ENCODE measurements at regions not wholly inside any gene's neighbourhood (a gene's known extent, or its start where the extent isn't known, plus 50 kb on each side); places are given as distances from the start of the nearest gene placed in this dataset.

DNA sequence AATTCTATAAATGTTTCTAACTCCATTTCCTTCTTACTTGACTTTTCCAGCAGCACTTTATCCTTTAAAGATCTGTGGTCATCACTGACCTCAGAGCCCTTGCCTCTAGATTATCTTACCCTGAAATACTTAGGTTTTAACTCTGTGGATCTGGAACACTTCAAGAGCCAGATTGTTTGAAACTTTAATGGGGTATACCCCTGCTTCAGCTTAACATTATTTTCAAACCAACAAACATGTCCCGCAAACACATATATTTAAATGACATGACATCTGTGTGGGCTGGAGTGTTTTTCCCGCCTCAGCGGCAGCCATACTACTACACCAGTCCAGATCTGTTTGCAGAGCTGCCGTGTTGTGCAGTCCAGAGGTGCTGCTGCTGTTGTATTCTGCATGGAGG lies 252.0 kb upstream of the TPM1 start:
- no peak for DNase-seq

DNA sequence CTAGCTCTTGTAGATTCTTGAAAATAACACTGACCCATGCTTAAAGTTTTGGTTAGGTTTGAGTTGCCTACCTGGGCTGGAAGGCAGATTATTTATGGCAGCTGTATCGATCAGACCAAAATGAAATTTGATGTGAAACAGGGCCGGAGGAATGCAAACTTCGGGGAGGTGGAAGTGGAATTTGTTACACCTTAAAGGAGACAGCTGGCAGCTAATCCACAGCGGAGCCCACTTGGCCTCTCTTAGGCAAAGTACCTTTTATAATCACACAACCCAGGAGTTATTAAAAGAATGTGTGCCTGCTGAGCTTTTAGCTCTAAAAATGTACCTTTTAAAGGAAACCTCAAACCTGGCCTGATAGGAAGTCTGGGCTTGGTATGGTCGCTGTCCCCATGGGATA lies 250.9 kb upstream of the TPM1 start:
- no peak for DNase-seq

DNA sequence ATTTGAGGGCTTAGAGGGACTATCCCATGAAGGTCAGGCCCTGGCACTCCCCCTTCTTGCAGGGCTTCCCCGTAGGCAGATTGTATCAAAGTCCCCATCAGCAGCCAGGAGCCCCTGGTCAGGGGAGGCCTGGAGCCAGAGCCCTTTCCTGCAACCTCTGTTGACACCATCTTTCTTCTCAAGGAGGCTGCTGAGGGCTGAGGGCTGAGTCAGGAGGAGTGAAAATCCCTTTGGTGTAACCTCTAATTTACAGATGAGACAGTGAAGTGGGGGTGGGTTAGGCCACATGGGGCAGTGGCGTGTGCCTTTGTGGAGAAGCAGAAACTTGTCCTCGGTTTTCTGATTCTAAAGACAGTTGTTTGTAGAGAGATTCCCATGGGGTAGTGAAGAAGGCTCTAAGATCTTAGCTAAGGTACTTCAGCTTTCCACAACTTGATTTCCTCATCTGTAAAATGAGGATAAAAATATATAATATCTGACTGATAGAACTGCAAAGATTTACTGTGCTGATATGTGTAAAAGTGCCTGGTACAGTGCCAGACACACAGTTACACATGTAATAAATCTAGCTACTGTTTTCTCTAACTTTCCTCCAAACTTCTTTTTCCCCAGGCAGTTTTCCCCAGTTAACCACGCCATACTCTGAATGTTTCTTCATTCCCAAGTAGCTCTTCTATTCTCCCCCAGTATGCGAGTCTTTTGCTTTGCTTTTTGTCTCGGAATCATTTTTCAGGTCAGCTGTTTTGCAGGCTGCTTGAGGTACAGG lies 249.4 kb upstream of the TPM1 start:
- no peak for DNase-seq

GRCh38 chr15:62793752-62794144 lies 248.8 kb upstream of the TPM1 start:
- no peak for DNase-seq

- no peak for DNase-seq
These were observed 247.4 kb upstream of the TPM1 start for GRCh38 chr15:62795171-62795570.

DNA sequence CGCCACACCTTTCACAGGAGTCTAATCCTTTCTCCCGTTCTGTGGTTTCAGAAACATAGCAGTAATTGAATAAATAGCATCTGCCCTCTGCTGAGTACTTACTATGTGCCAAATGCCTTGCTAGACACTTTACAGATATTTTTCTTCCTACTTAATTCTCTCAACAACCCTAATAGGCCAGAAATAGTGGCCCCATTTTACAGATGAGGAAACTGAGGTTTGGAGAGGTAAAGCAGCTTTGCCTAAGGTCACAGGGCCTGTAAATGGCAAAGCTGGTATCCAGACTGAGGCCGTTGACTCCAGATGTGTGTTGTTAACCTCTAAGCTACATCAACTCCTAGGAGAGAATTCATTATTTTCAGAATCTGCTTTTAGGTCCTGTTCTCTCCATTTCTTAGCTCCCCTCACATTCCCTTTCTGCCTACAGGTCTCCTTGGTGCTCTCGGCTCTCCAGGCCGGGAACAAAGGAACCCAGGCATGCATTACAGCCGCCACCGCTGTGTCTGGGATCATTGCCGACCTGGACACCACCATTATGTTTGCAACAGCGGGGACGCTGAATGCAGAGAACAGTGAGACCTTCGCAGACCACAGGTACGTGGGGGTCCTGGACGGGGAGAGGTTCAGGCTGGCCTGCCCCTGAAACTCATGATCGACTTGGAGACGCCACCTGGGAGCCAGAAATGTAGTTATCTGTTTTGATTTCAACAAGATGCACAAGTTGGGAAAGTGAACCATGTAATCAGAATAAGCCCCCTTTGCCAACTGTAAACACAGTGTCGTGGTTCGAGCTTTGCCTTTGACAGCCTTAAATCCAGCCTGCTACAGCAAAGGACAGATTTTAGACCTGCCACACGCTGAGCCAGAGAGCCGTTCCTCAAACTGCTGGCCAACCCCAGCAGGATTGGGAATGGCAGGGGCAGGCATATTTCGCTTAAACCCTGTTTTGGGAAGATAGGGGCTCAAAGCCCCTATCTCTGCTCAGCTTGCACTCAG lies 246.5 kb upstream of the TPM1 start:
- no peak for DNase-seq

- DNase-seq = no peak
These were observed 245.4 kb upstream of the TPM1 start for GRCh38 chr15:62797171-62797570.

DNA sequence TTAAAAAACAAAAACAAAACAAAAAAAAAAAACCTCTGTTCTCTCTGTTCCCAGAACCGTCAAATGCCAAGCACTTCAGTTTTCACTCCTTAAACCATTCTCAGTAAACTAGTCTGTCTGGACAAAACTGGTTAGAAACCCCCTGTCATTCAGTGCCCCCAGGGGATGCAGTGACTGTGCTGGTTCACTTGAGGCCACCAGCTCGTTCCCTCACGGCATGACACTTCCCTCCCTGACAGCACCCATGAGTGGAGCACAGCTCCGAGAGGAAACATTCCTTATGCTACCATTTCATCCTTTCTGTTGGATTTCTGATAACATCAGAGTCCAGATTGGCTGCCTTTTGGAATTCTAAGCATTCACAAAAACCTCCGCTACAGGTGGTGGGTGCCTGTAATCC lies 244.0 kb upstream of the TPM1 start:
- DNase-seq = no peak

- DNase-seq = no peak
These were observed 243.5 kb upstream of the TPM1 start for GRCh38 chr15:62799037-62799436.

DNA sequence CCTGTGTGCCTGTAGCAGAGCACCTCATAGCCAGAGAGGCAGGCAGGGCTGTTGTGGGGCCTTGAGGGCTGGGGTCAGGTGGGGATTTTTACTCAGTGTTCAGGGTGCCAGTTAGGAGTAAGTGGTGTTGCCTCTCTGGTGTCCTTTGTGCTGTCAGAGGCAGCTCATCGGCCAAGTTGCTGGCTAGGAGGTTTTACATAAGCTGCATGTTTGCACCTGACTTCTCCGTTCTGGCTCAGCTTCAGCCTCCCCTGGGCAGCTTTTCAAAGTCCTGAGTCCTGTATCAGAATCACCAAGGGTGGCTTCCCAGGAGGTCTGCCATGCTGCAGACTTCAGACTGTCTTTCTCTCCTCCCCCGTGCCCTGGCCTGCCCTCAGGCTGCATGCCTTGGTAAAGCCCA lies 242.6 kb upstream of the TPM1 start:
- no peak for DNase-seq

GRCh38 chr15:62802612-62803011 lies 239.9 kb upstream of the TPM1 start:
- DNase-seq = no peak

DNA sequence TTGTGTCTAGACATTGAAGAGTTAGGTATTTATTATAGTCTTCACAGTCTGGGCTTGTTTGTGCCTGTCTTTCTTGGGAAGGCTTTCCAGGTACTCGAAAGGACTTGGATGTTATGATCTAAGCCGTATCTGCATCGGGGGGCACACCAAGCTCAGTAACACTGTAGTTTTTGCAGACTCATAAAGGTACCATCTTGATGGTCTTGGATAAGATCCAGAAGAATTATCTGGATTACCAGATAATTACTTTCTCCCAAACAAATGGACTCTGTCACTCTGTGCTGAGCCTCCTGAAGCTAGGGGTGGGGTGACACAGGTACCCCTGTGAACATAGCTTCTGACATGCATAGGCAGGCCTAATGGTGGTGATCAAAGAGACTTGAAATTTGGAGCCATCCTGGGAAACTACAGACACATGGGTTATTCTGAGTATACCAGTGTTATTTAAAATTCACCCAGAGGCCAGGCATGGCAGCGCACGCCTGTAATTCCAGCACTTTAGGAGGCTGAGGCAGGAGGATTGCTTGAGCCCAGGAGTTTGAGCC lies 238.6 kb upstream of the TPM1 start:
- no peak for DNase-seq

- DNase-seq = no peak
These were observed 237.0 kb upstream of the TPM1 start for GRCh38 chr15:62805502-62805901.

GRCh38 chr15:62807539-62808130 lies 234.9 kb upstream of the TPM1 start:
- DNase-seq = no peak

DNA sequence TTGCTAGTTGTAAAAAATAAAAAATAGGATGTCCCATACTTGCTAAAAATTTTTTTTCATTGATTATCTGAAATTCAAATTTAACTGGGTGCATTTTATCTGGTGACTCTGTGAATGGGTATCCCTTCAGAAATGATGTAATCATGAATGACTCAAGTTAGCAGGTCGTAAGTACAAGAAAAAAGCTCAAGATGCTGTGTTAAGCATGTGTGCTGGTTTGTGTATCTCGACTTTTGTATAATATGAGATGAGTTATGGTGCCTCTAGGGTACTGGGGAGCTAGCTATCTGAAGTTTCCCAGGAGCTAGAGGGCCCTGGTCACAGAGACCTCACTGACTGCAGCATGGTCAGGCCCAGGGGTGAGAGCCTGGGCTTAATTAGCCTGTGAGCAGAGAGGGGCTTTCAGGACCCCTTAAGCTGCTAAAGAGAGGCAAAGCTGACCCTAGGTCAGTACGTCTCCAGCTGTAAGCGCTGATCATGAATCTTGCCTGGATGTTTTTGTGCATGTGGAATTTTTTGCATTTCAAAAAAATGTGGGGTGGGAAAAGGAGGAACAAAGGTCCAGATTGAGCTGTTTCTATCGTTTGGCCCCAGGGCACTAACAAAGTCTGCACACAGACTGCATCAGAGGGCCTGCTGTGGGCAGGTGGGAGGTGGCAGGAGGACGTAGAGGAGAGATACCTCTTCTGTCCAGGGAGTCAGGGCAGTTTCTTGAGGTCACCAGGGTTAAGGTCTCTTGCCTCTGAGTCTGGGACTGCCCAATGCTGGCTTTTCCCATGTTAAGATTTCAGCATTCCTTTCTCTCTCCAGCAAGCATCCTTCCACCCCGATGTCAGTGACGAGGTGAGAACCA lies 233.2 kb upstream of the TPM1 start:
- DNase-seq = no peak

DNA sequence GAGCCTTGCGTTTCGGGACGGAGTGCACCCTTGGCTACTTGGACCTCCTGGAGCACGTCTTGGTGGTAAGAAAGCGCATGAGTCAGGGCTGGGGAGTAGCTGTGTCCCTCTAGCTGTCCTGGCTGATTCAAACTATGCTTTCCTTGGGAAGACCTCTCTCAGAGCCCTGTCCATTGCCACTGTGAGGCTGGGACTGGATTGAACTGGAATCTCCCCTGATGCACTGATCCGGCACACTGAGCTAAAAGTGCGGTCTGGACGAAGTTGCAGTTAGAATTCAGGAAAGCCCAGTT lies 232.6 kb upstream of the TPM1 start:
- DNase-seq = no peak

DNA sequence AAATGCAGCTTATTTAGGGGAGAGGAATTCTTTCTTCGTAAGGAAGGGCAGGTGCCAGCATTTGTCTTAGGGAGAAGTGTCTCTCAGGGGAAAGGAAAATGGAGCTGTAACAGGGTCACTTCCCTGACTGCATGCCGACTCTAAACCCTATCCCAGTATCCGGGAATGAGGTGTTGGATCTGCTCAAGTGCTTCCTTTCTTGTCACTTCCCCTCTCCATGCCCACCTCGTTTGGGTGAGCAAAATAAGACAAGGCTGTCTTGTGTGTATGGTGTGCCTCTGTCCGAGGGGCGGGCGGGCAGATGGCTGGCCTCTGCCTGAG lies 230.1 kb upstream of the TPM1 start:
- no peak for DNase-seq

DNA sequence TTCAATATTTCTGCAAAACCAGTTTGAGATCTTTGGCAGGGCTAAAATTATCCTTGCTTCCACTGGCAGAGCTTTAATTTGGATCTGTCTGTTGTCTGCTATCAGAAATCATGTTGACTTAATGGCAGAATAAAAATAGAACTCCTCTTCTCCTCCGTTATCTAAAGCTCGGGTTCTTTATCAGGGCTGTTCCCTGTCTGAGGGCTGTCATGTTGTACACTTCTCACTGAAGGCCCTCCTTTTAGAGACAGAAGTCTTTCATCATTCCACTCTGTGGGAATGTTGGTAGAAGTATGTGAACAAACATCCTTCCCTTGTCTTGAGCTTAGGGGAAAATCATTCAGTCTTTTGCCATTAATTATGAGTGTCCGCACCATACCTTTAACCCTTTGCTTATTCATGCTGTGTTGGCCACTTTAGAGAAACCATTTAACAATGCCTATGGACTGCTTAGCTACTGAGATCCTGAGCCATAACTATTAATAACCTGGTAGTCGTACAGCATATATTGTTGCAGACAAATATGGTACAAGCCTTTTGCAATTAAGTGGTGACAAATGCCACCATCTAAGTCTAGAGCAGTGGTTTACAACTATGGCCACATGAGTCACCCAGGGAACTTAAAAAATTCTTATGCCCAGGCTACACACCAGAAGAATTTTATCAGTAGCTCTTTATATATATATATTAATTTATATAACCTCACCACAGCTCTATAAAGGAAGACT lies 226.0 kb upstream of the TPM1 start:
- DNase-seq = no peak

DNA sequence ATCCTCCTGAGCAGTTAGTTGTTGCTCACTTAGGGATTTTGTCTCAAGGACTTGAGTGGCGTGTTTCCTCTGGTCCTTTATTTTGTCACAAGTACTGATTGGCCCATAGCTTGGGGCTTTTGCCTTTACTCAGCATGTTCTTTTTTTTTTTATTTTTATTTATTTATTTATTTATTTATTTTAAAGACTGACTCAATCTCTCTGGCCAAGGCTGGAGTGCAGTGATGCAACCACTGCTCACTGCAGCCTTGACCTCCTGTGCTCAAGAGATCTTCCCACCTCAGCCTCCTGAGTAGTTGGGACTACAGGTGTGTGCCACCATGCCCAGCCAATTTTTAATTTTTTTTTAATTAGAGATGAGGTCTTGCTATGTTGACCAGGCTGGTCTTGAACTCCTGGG lies 223.9 kb upstream of the TPM1 start:
- no peak for DNase-seq

DNA sequence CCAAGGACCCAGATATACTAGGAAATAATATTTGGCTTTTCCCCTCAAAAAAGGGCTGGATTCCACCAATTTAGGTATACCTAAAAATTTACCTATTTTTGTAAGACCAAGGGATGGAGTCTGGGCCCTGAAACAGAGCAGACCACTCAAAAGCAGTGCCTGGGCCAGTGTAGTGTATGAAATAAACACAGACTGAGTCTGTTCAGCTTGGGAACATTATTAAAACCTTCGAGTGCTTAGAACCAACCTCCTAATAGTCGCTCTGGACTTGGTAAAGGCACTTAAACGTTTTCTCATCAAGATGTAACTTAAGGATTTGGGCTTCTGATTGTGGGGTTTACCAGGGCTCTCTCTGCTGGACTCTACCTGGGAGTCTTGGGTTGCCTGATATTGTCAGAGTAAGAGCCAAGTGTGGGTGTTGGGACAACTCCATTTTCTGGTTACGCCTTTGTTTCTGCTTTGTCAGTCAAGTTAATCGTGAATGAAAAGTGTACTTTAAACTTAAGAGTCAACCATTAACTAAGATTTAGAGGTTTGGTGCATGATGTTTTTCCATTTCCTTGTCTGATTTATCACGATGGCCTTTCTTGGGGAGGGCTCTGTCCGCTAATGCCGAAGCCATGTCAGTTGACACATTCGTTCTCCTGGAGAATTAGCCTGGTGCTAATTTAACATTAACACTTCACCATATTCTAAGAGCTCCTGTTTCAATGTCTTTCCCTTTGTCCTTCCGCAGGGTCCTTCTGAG lies 221.0 kb upstream of the TPM1 start:
- no peak for DNase-seq

GRCh38 chr15:62822228-62822627 lies 220.3 kb upstream of the TPM1 start:
- no peak for DNase-seq

Measured in stimulated activated CD4-positive, alpha-beta T cell treated with anti-CD3 and anti-CD28 coated beads, Interleukin-4, amount 100 ng/mL, for 24 hours (primary cell).